Suprapubic skin (tissue), 4 donors: ENCODE measurements at regions not wholly inside any gene's neighbourhood (a gene's known extent, or its start where the extent isn't known, plus 50 kb on each side); places are given as distances from the start of the nearest gene placed in this dataset.

Source experiments
- DNase-seq, 2 donors: peaks; one replicate each; pipeline ENCODE4 v3.0.0-alpha.2; 2019; ENCODE audit warnings: low spot score in 2 of 2
- H3K27ac ChIP-seq: fragments of 200-600 bp; sonication (generic); one replicate; pipeline ENCODE4 v1.5.1; 2019
- H3K27me3 ChIP-seq: fragments of 200-600 bp; sonication (generic); one replicate; pipeline ENCODE4 v1.5.1; 2019
- H3K36me3 ChIP-seq: fragments of 200-600 bp; sonication (generic); one replicate; pipeline ENCODE4 v1.5.1; 2019
- H3K4me1 ChIP-seq: fragments of 200-600 bp; sonication (generic); one replicate; pipeline ENCODE4 v1.5.1; 2019
- H3K4me3 ChIP-seq: fragments of 200-600 bp; sonication (generic); one replicate; pipeline ENCODE4 v1.5.1; 2019; ENCODE audit warnings: mild to moderate bottlenecking
- H3K9me3 ChIP-seq: fragments of 200-600 bp; sonication (generic); one replicate; pipeline ENCODE4 v1.5.1; 2019
- EP300 ChIP-seq: sonication (generic); formaldehyde crosslinking; IDR thresholded peaks from one replicate; pipeline ENCODE4 v1.6.1; 2017; ENCODE audit warnings: antibody characterized with exemption
- POLR2A ChIP-seq, 2 donors: fragments of 450-650 bp; IDR thresholded peaks; one replicate each; pipeline ENCODE4 v1.6.1; 2017; ENCODE audit warnings: antibody characterized with exemption in 2 of 2, mild to moderate bottlenecking in 2 of 2, moderate library complexity in 2 of 2
- POLR2AphosphoS5 ChIP-seq, 3 donors: sonication (generic); formaldehyde crosslinking; IDR thresholded peaks; one replicate each; pipeline ENCODE4 v1.6.1; 2017; ENCODE audit warnings: antibody characterized with exemption in 3 of 3
- WGBS: methylation state at CpG from one replicate; pipeline ENCODE4 v1.1.5; 2018; 5-methylcytosine and 5-hydroxymethylcytosine counted together
- TF ChIP-seq, protein P1 (sequence below), 2 donors: fragments of 200-600 bp in 1 of 2; fragments of 450-650 bp in 1 of 2; sonication (generic) in 1 of 2; IDR thresholded peaks; one replicate each; pipeline ENCODE4 v1.5.1; 2016 to 2019; ENCODE audit warnings: antibody characterized with exemption in 2 of 2, mild to moderate bottlenecking in 1 of 2, moderate library complexity in 1 of 2

DNA sequence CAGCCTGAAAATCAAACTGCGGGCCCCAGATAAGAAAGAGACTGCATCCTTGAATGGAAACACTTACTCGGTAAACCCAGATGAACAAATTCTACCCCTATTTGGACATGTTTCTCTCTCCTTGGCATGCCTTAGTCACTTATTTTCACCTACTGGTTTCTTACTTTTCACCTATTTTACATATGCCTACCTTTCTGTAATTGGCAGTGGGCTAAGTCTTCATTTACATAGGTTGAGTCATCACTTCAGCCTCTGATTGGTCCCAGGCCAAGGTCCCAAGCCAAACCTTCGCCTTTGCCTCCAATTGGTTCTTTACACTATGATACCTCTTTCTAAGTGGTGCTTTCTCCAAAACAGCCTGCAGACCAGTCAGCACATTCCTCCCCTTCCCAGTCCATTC lies 111.3 kb downstream of the DYRK2 start:
- Histone ChIP-seq H3K9me3 (no peaks in the 10 kb centered on the region), H3K27me3 (no peaks in the 10 kb centered on the region), H3K4me1 (no peaks in the 10 kb centered on the region), H3K36me3 (no peaks in the 10 kb centered on the region), H3K27ac (no peak overlapping the region), H3K4me3 (no peak overlapping the region)
- WGBS = 86% methylated on average over 3 of the region's 3 CpGs
- TF ChIP-seq POLR2AphosphoS5 (IDR thresholded peaks at IDR 0.05) (no peak), POLR2A (IDR thresholded peaks at IDR 0.05) (no peak), EP300 (no peak)
- TF ChIP-seq, protein P1, sequence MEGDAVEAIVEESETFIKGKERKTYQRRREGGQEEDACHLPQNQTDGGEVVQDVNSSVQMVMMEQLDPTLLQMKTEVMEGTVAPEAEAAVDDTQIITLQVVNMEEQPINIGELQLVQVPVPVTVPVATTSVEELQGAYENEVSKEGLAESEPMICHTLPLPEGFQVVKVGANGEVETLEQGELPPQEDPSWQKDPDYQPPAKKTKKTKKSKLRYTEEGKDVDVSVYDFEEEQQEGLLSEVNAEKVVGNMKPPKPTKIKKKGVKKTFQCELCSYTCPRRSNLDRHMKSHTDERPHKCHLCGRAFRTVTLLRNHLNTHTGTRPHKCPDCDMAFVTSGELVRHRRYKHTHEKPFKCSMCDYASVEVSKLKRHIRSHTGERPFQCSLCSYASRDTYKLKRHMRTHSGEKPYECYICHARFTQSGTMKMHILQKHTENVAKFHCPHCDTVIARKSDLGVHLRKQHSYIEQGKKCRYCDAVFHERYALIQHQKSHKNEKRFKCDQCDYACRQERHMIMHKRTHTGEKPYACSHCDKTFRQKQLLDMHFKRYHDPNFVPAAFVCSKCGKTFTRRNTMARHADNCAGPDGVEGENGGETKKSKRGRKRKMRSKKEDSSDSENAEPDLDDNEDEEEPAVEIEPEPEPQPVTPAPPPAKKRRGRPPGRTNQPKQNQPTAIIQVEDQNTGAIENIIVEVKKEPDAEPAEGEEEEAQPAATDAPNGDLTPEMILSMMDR (IDR thresholded peaks at IDR 0.05) = no peak
- DNase-seq = no peak

DNA sequence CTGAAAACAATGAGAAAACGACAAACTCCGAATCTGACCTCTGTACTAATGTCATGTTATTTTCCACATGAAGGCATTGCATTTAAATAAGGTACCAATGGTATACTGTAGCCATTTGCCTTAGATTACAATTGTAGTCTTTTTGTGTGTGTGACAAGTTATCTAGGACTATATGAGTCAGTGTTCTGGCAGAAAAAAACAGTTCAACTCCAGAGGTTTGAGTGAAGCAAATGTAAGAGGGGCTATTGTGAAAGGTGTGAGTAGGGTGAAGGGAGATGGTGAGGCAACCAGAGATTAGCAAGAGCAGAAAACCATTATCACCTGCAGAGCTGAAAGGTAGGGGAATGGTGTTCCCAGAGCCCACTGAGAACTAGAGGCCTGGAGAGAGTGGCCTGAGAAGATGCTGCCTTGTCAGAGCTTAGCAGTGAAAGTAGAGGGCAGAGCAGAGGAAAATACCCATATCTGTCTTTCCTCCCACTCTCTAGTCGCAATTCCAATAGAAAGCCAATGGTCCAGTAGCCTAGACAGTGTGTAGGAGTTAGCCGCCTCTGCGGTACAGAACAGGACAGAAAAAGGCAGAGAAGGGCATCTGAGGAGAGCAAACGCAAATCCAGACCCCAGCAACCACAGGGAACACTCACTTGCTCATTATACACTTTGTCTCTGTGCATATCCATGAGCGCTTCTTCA lies 112.2 kb downstream of the DYRK2 start:
- Histone ChIP-seq H3K36me3 (no peaks in the 10 kb centered on the region), H3K9me3 (no peaks in the 10 kb centered on the region), H3K27ac (no peak overlapping the region), H3K27me3 (no peaks in the 10 kb centered on the region), H3K4me1 (no peaks in the 10 kb centered on the region), H3K4me3 (no peak overlapping the region)
- 95% methylated on average over 7 of the region's 7 CpGs for WGBS
- DNase-seq = no peak
- TF ChIP-seq EP300 = no peak
- TF ChIP-seq POLR2A (IDR thresholded peaks at IDR 0.05) = no peak
- no peak for TF ChIP-seq POLR2AphosphoS5 (IDR thresholded peaks at IDR 0.05)
- TF ChIP-seq, protein P1 (IDR thresholded peaks at IDR 0.05) = no peak

DNA sequence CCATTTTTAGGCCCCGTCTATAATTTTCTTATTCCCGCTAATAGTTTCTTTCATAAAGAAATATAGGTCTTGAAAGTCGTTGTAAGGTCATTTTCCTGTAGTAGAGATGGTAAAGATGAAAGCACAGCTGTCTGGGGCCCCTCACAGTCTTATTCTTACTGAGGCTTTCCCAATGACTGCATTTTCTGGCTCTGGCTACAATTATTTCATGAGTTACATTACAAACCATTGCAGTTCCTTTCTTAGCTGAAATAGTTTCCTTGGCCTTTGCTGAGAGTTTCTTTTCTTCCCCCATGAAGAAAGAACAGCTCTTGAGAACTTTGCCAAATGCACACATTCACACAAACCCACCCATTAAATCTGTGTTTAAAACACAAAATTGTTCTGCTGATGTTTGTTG lies 113.0 kb downstream of the DYRK2 start:
- 77% methylated on average over 3 of the region's 3 CpGs for WGBS
- DNase-seq = no peak
- H3K36me3 ChIP-seq = no peaks in the 10 kb centered on the region
- no peaks in the 10 kb centered on the region for H3K27me3 ChIP-seq
- no peak for TF ChIP-seq EP300
- no peak for TF ChIP-seq POLR2A (IDR thresholded peaks at IDR 0.05)
- no peak for TF ChIP-seq POLR2AphosphoS5 (IDR thresholded peaks at IDR 0.05)
- TF ChIP-seq, protein P1 (IDR thresholded peaks at IDR 0.05) = no peak
- H3K4me3 ChIP-seq = no peak overlapping the region
- H3K9me3 ChIP-seq = no peaks in the 10 kb centered on the region
- no peaks in the 10 kb centered on the region for H3K4me1 ChIP-seq
- no peak overlapping the region for H3K27ac ChIP-seq

DNA sequence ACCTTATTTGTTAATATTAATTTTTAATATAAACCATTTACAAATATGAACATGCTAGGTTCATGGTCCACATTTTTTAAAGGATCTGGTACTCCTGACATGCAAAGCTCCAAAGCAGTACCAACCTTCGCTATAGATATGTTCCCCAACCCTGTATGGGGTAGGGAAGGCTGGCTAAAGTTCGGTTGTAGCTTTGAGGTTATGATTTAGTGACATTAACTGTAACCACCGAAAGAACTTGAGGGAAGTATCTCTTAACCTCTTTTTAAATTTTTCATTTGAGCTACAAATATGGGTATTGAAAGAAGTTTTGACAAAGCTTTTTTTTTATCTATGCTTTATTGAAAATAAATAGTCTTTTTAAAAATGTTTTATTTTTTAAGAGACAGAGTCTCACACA lies 115.5 kb downstream of the DYRK2 start:
- no peak overlapping the region for H3K4me3 ChIP-seq
- WGBS = 96% methylated on average over 3 of the region's 3 CpGs
- H3K27me3 ChIP-seq = no peaks in the 10 kb centered on the region
- H3K9me3 ChIP-seq = no peaks in the 10 kb centered on the region
- no peaks in the 10 kb centered on the region for H3K36me3 ChIP-seq
- no peak for TF ChIP-seq EP300
- TF ChIP-seq, protein P1 (IDR thresholded peaks at IDR 0.05) = no peak
- TF ChIP-seq POLR2A (IDR thresholded peaks at IDR 0.05) = no peak
- TF ChIP-seq POLR2AphosphoS5 (IDR thresholded peaks at IDR 0.05) = no peak
- no peak for DNase-seq
- no peak overlapping the region for H3K27ac ChIP-seq
- H3K4me1 ChIP-seq = no peaks in the 10 kb centered on the region

DNA sequence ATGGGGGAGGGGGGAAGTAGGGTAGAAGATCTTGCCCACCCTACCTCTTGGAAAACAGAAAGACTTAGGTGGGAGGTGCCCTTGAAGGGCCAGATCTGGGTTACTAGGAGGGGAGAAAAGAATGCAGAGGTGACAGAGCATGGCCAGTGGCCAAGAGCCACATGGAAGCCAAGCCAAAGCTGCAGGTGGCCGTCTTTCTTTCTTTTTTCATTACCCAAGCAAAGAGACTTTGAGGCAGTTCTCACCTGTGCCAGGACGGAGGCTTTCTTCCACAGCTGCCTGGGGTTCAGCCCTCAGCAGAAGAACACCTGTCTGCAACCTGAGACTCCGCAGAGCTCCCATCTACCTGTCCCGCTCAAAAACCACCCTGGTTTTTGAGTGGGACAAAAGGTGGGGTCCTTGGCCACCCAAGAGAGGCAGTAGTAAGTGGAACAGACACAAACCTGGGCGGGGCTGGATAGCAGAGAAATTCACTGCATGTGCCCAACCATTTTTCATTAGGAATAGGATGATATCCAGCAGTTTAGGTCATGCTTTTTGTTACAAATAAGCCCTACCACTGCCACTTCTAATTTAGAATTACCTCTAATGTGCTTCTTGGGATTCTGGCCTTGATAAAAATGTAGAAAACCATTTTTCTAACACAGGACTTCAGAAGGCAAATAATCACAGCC lies 116.5 kb downstream of the DYRK2 start:
- Histone ChIP-seq H3K27me3 (no peaks in the 10 kb centered on the region), H3K27ac (no peak overlapping the region), H3K4me3 (no peak overlapping the region), H3K36me3 (no peaks in the 10 kb centered on the region), H3K9me3 (no peaks in the 10 kb centered on the region), H3K4me1 (no peaks in the 10 kb centered on the region)
- DNase-seq = no peak
- TF ChIP-seq EP300 (no peak), POLR2AphosphoS5 (IDR thresholded peaks at IDR 0.05) (no peak), POLR2A (IDR thresholded peaks at IDR 0.05) (no peak)
- TF ChIP-seq, protein P1 (IDR thresholded peaks at IDR 0.05) = no peak
- WGBS = 84% methylated on average over 5 of the region's 5 CpGs
